ENCODE measurements at regions not wholly inside any gene's neighbourhood (a gene's known extent, or its start where the extent isn't known, plus 50 kb on each side); places are given as distances from the start of the nearest gene placed in this dataset.

DNA sequence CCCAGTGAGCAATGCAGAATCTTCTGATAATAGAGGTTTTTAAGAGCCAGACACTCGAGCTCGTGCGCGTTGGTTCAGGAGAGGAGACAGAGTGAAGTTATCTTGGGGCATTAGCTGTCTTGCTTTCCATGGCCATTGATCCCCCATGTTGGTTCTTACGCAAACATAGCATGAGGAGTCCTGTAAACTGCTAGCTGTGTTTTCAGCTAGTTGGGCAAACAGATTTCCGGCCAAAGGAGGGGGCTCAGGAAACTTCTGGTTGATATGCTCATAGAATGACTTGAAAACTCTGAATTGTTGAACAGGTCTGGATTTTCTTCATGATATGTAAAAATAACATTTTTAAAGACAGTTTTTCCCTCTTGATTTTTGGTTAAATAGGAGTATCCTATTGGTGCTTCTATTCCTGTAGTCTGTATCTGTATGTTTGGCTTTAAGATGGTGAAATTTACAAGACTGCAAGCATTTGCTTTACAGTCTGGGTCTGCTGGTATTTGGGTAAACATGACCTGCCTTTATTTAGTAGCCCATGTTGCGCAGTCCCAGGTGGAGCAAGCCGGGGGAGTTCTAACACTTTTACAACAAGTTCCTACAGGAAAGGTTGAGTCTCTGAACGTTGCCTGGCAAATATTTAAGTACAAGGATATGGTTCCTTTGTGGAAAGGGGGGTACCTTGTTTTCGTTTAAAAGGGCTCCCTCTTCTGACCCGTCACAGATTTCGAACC is 218.4 kb upstream of the KCND2 start:
- H3K4me3 ChIP-seq (ENCODE audit: control insufficient read depth, low read depth, low read length) = no peak overlapping the region
- TF ChIP-seq CTCF (conservative IDR thresholded peaks at IDR 0.05; ENCODE audit: control insufficient read depth, insufficient read depth, low read depth, low read length) = no peak
- no peak for DNase-seq (ENCODE audit: low read depth)

GRCh38 chr7:120055300-120055699 is 217.7 kb upstream of the KCND2 start:
- DNase-seq (ENCODE audit: low read depth) = peak; percentile 89
- H3K4me3 ChIP-seq (ENCODE audit: control insufficient read depth, low read depth, low read length) = no peak overlapping the region
- TF ChIP-seq CTCF (conservative IDR thresholded peaks at IDR 0.05; ENCODE audit: control insufficient read depth, insufficient read depth, low read depth, low read length) = no peak

DNA sequence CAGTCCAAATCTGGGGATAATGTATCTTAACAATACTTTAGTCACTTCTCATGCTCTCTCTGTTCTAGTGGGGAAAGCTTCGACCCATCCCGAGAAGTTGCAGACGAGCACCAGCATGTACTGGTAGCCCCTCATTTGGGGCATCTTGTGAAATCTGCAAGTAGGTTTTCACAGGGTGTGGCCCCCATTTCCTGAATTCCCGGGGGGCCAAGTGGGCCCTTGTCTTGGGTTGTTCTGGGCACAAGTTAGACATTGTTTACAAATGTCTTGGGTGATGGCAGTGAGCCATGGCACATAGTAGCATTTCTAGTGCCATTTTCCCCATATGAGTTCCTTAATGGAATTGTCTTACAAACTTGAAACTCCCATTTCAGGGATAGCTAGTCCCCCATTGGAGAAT is 216.7 kb upstream of the KCND2 start:
- H3K4me3 ChIP-seq (ENCODE audit: control insufficient read depth, low read depth, low read length) = no peak overlapping the region
- TF ChIP-seq CTCF (conservative IDR thresholded peaks at IDR 0.05; ENCODE audit: control insufficient read depth, insufficient read depth, low read depth, low read length) = no peak
- DNase-seq (ENCODE audit: low read depth) = no peak

DNA sequence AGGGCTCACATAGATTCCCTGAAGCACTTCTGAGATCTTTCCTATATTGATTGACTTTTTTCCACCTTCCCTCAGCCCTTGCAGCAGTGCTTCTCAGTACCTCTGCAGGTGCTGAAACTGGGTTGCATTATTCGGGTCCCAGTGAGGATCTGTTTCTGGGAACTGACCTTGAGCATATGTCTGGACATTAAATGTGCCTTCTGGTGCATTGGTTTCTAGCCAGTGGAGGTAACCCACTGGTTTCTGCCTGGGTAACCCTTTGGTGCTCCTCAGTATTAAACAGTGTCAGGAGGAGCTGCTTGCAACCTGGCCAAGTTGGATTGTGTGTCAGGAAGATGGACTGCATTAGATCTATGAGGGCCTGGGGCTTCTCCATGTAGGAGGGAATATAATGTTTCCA is 213.3 kb upstream of the KCND2 start:
- DNase-seq (ENCODE audit: low read depth) = no peak

GRCh38 chr7:120060281-120060680 is 212.7 kb upstream of the KCND2 start:
- no peak overlapping the region for H3K4me3 ChIP-seq (ENCODE audit: control insufficient read depth, low read depth, low read length)
- peak; percentile 69 for DNase-seq (ENCODE audit: low read depth)
- no peak for TF ChIP-seq CTCF (conservative IDR thresholded peaks at IDR 0.05; ENCODE audit: control insufficient read depth, insufficient read depth, low read depth, low read length)

More for the DNA sequence above, 213.3 kb upstream of the KCND2 start:
- TF ChIP-seq CTCF (conservative IDR thresholded peaks at IDR 0.05; ENCODE audit: control insufficient read depth, insufficient read depth, low read depth, low read length) = no peak
- no peak overlapping the region for H3K4me3 ChIP-seq (ENCODE audit: control insufficient read depth, low read depth, low read length)

- no peak for DNase-seq (ENCODE audit: low read depth)
- H3K4me3 ChIP-seq (ENCODE audit: control insufficient read depth, low read depth, low read length) = no peak overlapping the region
- no peak for TF ChIP-seq CTCF (conservative IDR thresholded peaks at IDR 0.05; ENCODE audit: control insufficient read depth, insufficient read depth, low read depth, low read length)
These were observed 212.1 kb upstream of the KCND2 start for GRCh38 chr7:120060875-120061274.

All from fibroblast of mammary gland (primary cell).